Endometrium (tissue), 2 donors: ENCODE measurements at regions not wholly inside any gene's neighbourhood (a gene's known extent, or its start where the extent isn't known, plus 50 kb on each side); places are given as distances from the start of the nearest gene placed in this dataset.
"Not testable (repeated sequence)": the region's sequence is repeated elsewhere in the genome, so short reads cannot be mapped to it uniquely, and the experiment has no call there.

Experiments used
- FAIRE-seq: peaks from 2 replicates; lab custom pipeline; 2012; peaks lifted over from hg19 to GRCh38; lab: Jason Lieb, UNC
- donor health status: control.
- donor health status: control.

GRCh38 chr6:126820634-126821033, 297.8 kb upstream of the RSPO3 start:
- FAIRE-seq, result no peak

GRCh38 chr6:126821706-126822105, 296.8 kb upstream of the RSPO3 start:
- no peak for FAIRE-seq

DNA sequence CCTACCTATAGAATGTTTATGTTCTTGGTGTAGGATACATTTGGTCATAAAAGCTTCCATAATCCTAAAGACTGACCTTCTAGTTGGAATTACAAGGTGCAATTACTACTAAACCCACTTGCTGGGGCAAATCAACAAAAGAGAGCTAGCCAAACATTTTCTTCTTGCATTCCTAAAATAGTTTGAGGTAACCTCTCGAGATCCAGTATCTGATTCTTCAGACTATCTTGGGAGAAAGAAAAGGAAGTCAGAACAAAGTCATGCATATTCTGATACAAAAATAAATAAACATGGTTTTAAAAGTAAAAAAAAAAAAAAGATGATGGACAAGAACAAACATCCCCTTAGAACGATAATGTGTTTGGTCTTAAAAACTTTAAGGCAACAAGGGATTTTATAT, 294.2 kb upstream of the RSPO3 start:
- FAIRE-seq, result no peak

DNA sequence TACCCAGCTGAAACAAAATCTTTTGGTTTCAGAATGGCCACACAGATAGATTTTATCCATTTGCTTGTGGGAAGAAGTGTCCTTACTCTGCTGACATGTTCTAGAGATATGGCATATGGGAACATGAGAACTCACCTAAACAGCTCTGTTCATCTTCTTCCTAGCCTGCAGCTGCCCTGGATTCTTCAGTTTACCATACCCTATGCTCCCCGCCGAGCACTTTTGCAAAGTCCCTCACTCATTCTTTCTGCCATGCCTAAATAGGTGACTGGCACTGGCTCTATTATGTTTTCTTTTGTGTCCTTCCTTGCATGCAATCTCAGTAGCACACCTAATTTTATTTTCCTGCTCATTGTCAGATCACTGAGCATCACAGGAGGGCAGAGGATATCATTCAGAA, 293.7 kb upstream of the RSPO3 start:
- no peak for FAIRE-seq

DNA sequence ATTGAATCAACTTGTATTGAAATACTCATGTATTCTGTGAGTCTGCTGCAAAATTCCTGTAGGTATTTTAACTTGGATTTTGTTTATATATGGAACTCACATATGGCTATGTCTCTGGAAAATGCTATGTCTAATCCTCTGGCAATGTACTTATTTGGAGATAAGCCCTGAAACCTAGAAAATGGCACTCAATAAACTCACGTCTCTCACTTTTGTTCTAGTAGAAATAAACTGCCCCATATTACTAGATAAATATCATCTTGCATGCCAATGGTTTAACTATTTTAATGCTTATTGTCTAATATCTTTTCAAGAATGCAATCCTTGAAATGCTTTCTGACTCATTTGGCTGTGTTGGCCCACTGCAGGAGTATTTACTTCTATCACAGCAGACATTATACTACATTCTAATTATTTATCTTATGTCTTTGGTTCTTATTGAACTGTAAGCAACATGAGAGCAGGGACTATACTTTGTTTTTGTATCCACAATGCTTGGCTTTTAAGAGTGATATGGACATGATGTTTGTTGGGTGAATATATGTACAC, 292.2 kb upstream of the RSPO3 start:
- FAIRE-seq, result no peak

GRCh38 chr6:126831461-126831860, 287.0 kb upstream of the RSPO3 start:
- no peak for FAIRE-seq

GRCh38 chr6:126842769-126843168, 275.7 kb upstream of the RSPO3 start:
- FAIRE-seq, result no peak

DNA sequence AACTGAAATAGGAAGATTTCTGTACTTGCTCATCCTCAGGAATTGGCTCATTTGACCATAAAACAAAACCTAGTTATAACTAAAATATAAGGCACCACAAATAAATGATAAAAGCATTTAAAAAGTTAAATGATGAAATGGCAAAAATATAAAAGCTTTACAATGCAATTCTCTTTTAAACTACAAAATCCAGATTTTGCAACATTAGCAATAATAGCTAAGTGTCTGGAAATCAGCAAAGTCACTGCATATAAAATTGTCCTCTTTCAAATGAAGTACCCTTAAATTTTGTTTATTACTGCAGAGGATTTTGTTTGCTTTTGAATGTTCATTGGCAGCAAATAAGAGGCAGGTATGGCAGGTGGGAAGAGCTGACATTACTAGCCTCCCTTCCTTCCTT, 270.4 kb upstream of the RSPO3 start:
- FAIRE-seq, result no peak

- no peak for FAIRE-seq
Observed at GRCh38 chr6:126867641-126868040, 250.8 kb upstream of the RSPO3 start.

- no peak for FAIRE-seq
Observed at GRCh38 chr6:126873351-126873750, 245.1 kb upstream of the RSPO3 start.

DNA sequence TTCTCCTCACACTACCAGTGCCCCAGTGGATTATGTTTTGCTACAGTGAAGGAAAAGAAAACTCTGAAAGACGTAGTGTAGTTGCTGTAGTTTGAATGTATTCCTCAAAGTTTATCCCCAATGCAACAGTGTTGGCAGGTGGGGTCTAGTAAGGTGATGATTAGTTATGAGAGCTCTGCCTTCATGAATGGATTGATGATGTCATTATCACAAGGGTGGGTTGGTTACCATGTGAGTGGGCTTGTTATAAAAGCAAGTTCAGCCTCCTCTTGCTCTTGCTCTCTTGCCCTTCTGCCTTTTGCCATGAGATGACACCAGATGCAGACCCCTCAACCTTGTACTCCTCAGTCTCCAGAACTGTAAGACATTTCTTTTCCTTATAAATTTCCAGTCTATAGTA, 244.7 kb upstream of the RSPO3 start:
- FAIRE-seq, result no peak

DNA sequence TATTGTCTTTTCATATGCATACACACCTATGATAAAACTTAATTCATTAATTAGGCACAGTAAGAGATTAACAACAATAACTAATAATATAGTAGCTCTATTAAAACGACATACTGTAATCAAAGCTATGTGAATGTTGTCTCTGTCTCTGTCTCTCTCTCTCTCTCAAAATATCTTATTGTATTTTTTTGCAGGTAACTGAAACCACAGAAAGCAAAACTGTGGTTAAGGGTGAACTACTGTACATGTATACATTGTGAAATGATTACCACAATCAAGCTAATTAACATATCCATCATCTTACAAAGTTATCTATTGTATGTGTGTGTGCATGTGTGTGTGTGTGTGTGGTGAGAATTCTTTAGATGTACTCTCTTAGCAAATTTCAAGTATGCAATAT, 242.0 kb upstream of the RSPO3 start:
- FAIRE-seq, result no peak

GRCh38 chr6:126880964-126881363, 237.5 kb upstream of the RSPO3 start:
- FAIRE-seq, result no peak

DNA sequence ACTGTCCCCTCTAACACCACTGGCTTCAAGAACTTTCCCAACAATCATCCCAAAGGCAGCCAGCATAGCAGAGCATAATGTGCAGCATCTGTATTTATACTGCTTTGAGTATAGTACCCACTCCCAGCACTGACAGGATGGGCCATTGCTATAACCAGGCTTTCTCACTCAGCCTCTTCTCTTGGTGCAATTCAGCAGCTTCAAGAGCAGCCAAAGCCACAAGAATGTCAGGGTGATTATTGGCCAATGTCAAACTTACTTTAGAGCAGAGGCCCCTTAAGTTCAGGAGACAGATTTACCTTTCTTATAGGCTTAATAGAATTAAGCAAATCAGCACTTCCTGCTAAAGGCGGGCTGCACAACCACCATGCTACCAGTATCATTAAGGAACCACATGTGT, 232.4 kb upstream of the RSPO3 start:
- FAIRE-seq, result no peak

DNA sequence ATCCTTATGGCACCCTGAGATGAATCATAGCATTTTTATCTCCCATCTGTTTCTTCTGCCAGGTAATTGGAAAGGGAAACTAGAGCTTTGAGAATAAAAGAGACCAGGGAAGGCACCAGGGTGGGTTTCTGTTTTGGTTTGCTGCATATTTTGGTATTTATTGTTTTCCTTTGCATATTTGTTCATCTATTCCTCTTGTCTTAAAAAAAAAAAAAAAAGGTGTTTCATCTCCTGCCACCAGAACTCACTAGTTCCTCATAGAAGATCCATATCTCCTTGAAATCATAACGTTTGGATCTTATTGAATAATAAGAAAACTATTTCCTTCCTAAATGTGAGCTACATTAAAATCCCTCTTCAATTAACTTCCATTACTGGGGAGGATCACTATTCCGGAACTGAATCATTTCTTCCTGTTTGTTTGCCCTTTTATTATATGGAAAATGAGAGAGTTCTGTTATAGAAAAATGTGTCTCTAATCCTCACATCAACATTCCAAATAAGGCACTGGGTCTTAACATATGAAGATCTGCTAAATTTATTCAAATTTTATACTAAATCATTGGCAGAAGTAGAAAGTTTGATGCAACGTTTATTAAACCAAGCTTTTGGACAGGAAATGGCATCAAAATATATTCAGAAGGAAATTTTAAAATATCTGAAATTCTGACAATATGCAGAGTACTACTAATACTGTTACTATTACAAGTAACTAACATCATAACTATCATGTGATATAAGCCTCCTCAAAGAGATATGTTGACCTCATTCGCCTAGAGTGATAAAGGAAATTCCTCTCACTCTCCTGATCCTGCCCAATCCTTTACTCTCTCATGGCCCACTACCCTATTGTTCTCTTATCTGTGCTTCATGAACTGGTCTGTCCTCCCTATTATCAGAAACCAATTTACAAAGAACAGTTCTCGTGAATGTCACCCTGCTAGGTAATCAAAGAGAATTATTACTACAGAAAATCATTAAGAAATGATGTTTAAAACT, 229.4 kb upstream of the RSPO3 start:
- FAIRE-seq, result no peak

DNA sequence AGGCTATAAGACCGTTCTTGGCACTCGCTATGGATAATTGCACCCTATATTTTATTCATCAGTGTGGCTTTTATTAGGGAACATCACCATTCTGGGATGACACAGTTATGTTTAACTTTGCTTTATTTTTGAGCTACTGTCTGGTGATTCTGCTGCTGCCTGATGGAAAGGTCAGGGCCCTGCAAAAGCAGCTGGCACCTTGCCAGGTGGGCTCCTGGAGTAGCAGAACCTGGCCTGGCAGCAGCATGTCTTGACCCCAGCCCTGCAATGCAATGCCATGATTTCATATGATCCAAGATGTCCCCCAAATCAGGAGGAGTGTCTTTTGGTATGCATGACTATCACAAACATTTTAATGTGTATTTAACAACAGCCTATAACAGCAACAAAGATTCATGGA, 228.4 kb upstream of the RSPO3 start:
- no peak for FAIRE-seq

GRCh38 chr6:126891158-126891557, 227.3 kb upstream of the RSPO3 start:
- FAIRE-seq, result no peak

DNA sequence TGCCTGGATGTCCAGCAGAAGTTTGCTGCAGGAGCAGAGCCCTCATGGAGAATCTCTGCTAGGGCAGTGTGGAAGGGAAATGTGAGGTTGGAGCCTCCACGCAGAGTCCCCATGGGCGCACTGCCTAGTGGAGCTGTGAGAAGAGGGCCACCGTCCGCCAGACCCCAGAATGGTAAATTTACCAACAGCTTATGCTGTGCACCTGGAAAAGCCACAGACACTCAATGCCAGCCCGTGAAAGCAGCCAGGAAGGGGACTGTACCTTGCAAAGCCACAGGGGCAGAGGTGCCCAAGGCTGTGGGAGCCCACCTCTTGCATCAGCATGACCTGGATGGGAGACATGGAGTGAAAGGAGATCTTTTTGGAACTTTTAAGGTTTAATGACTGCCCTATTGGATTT, 225.6 kb upstream of the RSPO3 start:
- not testable (repeated sequence) for FAIRE-seq

DNA sequence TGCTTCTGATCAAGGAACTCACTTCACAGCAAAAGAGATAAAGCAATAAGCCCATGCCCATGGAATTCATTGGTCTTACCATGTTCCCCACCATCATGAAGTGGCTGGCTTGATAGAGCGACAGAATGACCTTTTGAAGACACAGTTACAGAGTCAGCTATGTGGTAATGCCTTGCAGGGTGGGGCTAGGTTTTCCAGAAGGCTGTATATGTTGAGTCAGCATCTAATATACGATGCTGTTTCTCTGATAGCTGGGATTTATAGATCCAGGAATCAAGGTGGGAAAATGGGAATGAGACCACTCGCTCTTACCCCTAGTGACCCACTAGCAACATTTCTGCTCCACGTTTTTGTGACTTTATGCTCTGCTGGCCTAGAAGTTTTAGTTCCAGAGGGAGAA, 220.7 kb upstream of the RSPO3 start:
- no peak for FAIRE-seq

DNA sequence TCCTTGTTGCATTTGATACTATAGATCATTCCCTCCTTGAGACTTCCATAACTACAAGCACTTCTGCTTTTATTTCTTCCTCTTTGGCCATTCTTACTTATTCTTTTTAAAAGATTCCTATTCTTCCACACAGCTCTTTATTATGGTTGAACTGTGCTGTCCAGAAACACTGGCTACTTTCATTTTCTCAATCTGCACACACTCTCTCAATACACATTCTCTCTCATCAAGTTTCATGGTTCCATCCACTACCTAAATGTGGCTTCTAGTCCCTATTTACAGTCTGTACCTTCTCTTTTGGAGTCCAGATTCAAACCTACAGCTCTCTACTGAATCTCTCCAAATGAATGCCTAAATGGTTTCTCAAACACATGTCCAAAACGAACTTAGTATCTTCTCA, 214.3 kb upstream of the RSPO3 start:
- FAIRE-seq, result no peak

- FAIRE-seq, result no peak
Observed at GRCh38 chr6:126905917-126906316, 212.6 kb upstream of the RSPO3 start.

GRCh38 chr6:126907312-126907711, 211.2 kb upstream of the RSPO3 start:
- FAIRE-seq, result peak; percentile 74

GRCh38 chr6:126907996-126908395, 210.5 kb upstream of the RSPO3 start:
- no peak for FAIRE-seq

- no peak for FAIRE-seq
Observed at GRCh38 chr6:126909493-126909892, 209.0 kb upstream of the RSPO3 start.
